ENCODE measurements at regions not wholly inside any gene's neighbourhood (a gene's known extent, or its start where the extent isn't known, plus 50 kb on each side); places are given as distances from the start of the nearest gene placed in this dataset.

DNA sequence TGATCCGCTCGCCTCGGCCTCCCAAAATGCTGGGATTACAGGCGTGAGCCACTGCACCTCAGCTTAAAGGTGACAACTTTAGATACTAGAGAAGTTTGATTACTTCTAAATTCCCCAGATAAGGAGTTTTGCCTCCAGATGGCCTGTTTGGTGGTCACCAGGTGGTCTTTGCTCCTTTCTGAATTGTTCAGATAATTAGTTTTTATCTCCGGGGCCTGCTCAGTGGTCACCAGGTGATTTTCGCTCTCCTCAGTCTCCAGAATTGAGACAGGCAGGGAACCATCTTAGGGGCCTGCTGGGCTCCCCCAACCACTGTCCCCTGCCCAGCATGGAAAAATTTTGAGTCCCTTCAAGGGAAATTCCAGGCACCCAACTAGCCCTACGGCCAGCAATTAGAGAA is 62.6 kb downstream of the GPR6 start:
- Histone ChIP-seq H3K27ac (no peak overlapping the region), H3K9me3 (no peaks in the 10 kb centered on the region), H3K36me3 (no peaks in the 10 kb centered on the region), H3K4me1 (peaks cover 0 to 4% (median 0%) of the 10 kb centered on the region in 4 donors), H3K4me3 (no peak overlapping the region), H3K27me3 (no peaks in the 10 kb centered on the region)
- intact Hi-C loops (cut with DNase I): loop anchor here (5.0 to 10.0 kb wide), 2 partner anchors 333 to 516 kb away; no protein-coding TSS in a partner anchor
- 82 to 88% methylated on average over 7 of the region's 7 CpGs for WGBS, 2 donors
- TF ChIP-seq POLR2AphosphoS5 (IDR thresholded peaks at IDR 0.05) (no peak), POLR2A (IDR thresholded peaks at IDR 0.05) (no peak)
- no peak for DNase-seq

DNA sequence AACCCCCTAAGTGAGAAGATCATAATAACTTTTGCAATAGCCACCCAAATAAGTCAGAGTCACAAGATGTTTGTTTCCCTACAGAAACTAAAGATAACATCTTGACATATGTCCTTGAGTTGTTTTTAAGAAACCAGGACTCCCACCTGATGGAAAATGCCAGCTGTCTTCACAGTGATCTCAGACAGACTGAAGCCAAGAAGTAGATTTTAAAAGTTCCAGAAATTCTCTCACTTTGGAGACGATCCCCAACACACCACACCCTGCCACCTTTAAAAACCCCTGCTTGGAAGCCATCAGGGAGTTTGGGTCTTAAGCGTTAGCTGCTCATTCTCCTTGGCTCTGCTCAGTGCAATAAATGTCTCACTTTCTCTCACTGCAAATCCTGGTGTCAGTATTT is 63.0 kb downstream of the GPR6 start:
- no peaks in the 10 kb centered on the region for H3K36me3 ChIP-seq
- H3K27me3 ChIP-seq: no peaks in the 10 kb centered on the region
- TF ChIP-seq, protein P1, sequence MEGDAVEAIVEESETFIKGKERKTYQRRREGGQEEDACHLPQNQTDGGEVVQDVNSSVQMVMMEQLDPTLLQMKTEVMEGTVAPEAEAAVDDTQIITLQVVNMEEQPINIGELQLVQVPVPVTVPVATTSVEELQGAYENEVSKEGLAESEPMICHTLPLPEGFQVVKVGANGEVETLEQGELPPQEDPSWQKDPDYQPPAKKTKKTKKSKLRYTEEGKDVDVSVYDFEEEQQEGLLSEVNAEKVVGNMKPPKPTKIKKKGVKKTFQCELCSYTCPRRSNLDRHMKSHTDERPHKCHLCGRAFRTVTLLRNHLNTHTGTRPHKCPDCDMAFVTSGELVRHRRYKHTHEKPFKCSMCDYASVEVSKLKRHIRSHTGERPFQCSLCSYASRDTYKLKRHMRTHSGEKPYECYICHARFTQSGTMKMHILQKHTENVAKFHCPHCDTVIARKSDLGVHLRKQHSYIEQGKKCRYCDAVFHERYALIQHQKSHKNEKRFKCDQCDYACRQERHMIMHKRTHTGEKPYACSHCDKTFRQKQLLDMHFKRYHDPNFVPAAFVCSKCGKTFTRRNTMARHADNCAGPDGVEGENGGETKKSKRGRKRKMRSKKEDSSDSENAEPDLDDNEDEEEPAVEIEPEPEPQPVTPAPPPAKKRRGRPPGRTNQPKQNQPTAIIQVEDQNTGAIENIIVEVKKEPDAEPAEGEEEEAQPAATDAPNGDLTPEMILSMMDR (IDR thresholded peaks at IDR 0.05): no peak
- TF ChIP-seq EP300 (IDR thresholded peaks at IDR 0.05) (no peak), POLR2AphosphoS5 (IDR thresholded peaks at IDR 0.05) (no peak), POLR2A (IDR thresholded peaks at IDR 0.05) (no peak)
- H3K9me3 ChIP-seq: no peaks in the 10 kb centered on the region
- intact Hi-C loops (cut with DNase I): loop anchor here (5.0 to 10.0 kb wide), 2 partner anchors 334 to 516 kb away; no protein-coding TSS in a partner anchor
- no peak overlapping the region for H3K27ac ChIP-seq
- no peak for DNase-seq
- 55 to 74% methylated on average over 2 of the region's 2 CpGs for whole genome bisulfite sequencing, 2 donors
- no peak overlapping the region for H3K4me3 ChIP-seq
- peaks cover 0 to 4% (median 0%) of the 10 kb centered on the region in 4 donors for H3K4me1 ChIP-seq

DNA sequence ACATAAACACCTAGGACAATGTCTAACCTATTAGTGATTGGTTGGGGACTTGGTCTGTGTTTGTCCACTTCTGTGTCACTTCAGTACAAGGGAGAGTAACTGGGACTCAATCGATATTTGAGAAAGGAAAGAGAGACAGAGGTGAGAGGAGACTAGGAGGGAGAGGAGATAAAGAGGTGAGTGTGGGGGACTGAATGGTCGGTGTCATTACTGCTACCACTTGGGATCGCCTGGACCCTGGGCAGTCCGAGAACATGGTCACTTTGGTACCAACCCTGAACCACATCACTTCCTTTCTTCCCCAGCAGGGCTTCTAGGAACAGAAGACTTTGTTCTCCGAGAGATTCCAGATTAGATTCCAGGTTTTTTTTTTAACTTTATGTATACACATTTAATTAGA is 63.7 kb downstream of the GPR6 start:
- Histone ChIP-seq H3K36me3 (no peaks in the 10 kb centered on the region), H3K4me1 (peaks cover 0 to 4% (median 0%) of the 10 kb centered on the region in 4 donors), H3K4me3 (no peak overlapping the region), H3K27ac (no peak overlapping the region), H3K27me3 (no peaks in the 10 kb centered on the region), H3K9me3 (no peaks in the 10 kb centered on the region)
- TF ChIP-seq POLR2AphosphoS5 (IDR thresholded peaks at IDR 0.05): no peak
- no peak for TF ChIP-seq POLR2A (IDR thresholded peaks at IDR 0.05)
- TF ChIP-seq EP300 (IDR thresholded peaks at IDR 0.05): no peak
- TF ChIP-seq, protein P1 (IDR thresholded peaks at IDR 0.05): no peak
- no peak for DNase-seq
- intact Hi-C loops (cut with DNase I): loop anchor here (5.0 to 10.0 kb wide), 2 partner anchors 335 to 517 kb away; no protein-coding TSS in a partner anchor
- 85 to 89% methylated on average over 5 of the region's 5 CpGs for WGBS, 2 donors

DNA sequence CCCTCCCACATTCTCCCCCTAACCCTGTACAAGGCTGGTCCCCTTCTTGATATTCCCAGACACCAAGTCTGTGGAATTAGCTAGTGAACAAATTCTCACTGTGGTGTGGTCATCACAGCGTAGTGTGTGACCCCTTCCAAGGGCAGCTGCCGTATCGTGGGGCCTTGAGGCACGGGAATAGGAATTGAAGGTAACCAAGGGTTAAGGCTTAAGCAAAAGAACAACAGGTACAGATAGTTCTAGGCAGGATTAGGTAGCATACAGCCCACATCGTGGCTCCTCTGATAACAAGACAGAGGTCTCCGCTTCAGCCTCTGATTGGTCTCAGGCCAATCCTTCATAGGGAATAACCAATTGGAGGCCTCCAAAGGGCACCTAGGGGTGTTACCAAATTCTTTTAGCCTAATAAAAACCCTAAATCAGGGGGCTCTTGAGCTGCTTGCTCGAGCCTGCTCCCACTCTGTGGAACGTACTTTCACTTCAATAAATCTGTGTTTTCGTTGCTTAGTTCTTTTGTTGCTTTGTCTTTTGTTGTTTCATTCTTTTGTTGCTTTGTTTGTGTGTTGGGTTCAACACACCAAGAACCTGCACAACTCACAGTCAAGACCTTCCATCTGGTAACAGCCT is 64.7 kb downstream of the GPR6 start:
- Histone ChIP-seq H3K27ac (no peak overlapping the region), H3K4me3 (no peak overlapping the region), H3K4me1 (peaks cover 0 to 4% (median 0%) of the 10 kb centered on the region in 4 donors), H3K9me3 (no peaks in the 10 kb centered on the region), H3K27me3 (no peaks in the 10 kb centered on the region), H3K36me3 (no peaks in the 10 kb centered on the region)
- intact Hi-C loops (cut with DNase I): loop anchor here (5.0 to 10.0 kb wide), 2 partner anchors 335 to 518 kb away; no protein-coding TSS in a partner anchor
- 83 to 88% methylated on average over 9 of the region's 9 CpGs for WGBS, 2 donors
- TF ChIP-seq, protein P1 (IDR thresholded peaks at IDR 0.05): no peak
- TF ChIP-seq POLR2AphosphoS5 (IDR thresholded peaks at IDR 0.05) (no peak), POLR2A (IDR thresholded peaks at IDR 0.05) (no peak), EP300 (IDR thresholded peaks at IDR 0.05) (no peak)
- no peak for DNase-seq

- Histone ChIP-seq H3K9me3 (no peaks in the 10 kb centered on the region), H3K27ac (no peak overlapping the region), H3K27me3 (no peaks in the 10 kb centered on the region), H3K4me3 (no peak overlapping the region), H3K4me1 (peaks cover 0 to 4% (median 0%) of the 10 kb centered on the region in 4 donors), H3K36me3 (no peaks in the 10 kb centered on the region)
- intact Hi-C loops (cut with DNase I): loop anchor here (5.0 to 10.0 kb wide), 2 partner anchors 336 to 519 kb away; no protein-coding TSS in a partner anchor
- DNase-seq: no peak
- TF ChIP-seq POLR2A (IDR thresholded peaks at IDR 0.05): no peak
- TF ChIP-seq, protein P1 (IDR thresholded peaks at IDR 0.05): no peak
- TF ChIP-seq EP300 (IDR thresholded peaks at IDR 0.05): no peak
- TF ChIP-seq POLR2AphosphoS5 (IDR thresholded peaks at IDR 0.05): no peak
- 60 to 76% methylated on average over 6 of the region's 6 CpGs for WGBS, 2 donors
These were observed 65.4 kb downstream of the GPR6 start for GRCh38 chr6:110043366-110043994.

Data from sigmoid colon (tissue), 6 donors.